Esophagus (tissue), 2 donors: ENCODE measurements at regions not wholly inside any gene's neighbourhood (a gene's known extent, or its start where the extent isn't known, plus 50 kb on each side); places are given as distances from the start of the nearest gene placed in this dataset.

ENCODE experiments used
- H3K27ac ChIP-seq, 2 donors: one replicate each; pipeline ENCODE4 v1.5.1; 2013; ENCODE audit warnings: low read depth in 2 of 2, mild to moderate bottlenecking in 2 of 2, inconsistent platforms in 1 of 2, low read length in 1 of 2, moderate library complexity in 1 of 2
- H3K27me3 ChIP-seq, 2 donors: one replicate each; pipeline ENCODE4 v1.6.1; 2013; ENCODE audit warnings: low read length in 2 of 2, control low read depth in 1 of 2, mild to moderate bottlenecking in 1 of 2; ENCODE audit not compliant: insufficient read depth in 2 of 2, control insufficient read depth in 1 of 2
- H3K36me3 ChIP-seq, 2 donors: one replicate each; pipeline ENCODE4 v1.6.1; 2013; ENCODE audit warnings: low read length in 1 of 2; ENCODE audit not compliant: control insufficient read depth in 2 of 2, insufficient read depth in 2 of 2
- H3K4me1 ChIP-seq, 2 donors: one replicate each; pipeline ENCODE4 v1.6.1; 2013; ENCODE audit warnings: low read length in 1 of 2; ENCODE audit not compliant: control insufficient read depth in 2 of 2, insufficient read depth in 2 of 2
- H3K4me3 ChIP-seq, 2 donors: one replicate each; pipeline ENCODE4 v1.5.1; 2013; ENCODE audit warnings: low read length in 2 of 2, mild to moderate bottlenecking in 2 of 2, low read depth in 1 of 2, moderate library complexity in 1 of 2
- H3K9me3 ChIP-seq, 2 donors: one replicate each; pipeline ENCODE4 v1.6.1; 2013; ENCODE audit warnings: mild to moderate bottlenecking in 2 of 2, low read depth in 1 of 2, low read length in 1 of 2, moderate library complexity in 1 of 2; ENCODE audit not compliant: control insufficient read depth in 2 of 2, insufficient read depth in 1 of 2
- WGBS, 2 donors: extraction: QIAGEN DNeasy Blood & Tissue Kit; methylation state at CpG; one replicate each; pipeline ENCODE4 v1.1.7; 2013; 5-methylcytosine and 5-hydroxymethylcytosine counted together
- donor health status: healthy with polysubstance abuse.
- donor health status: Bipolar disorder and iron deficiency.

DNA sequence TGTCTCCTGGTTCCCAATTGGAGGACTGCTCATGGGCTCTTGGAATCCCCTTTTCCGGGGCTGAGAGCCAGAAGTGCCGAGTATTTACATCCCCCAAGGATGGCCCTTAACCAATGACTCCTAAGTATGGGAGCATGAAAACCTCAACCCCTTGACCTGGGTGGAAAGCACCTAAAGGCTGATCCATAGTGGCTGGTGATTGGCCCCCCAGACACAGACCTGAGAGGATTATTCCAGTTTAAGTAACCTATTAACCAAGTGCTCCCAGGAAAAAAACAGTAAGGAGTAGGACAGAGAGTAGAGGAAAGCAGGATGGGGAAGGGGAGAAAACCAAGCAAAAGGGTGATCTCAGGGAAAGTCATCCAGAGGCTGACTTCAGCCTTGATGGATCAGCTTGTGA is 206.1 kb upstream of the RND3 start:
- Histone ChIP-seq H3K27ac (no peak overlapping the region), H3K4me1 (no peaks in the 10 kb centered on the region), H3K9me3 (no peaks in the 10 kb centered on the region), H3K4me3 (no peak overlapping the region), H3K36me3 (no peaks in the 10 kb centered on the region), H3K27me3 (no peaks in the 10 kb centered on the region)
- 78 to 88% methylated on average over 2 of the region's 2 CpGs for WGBS, 2 donors

DNA sequence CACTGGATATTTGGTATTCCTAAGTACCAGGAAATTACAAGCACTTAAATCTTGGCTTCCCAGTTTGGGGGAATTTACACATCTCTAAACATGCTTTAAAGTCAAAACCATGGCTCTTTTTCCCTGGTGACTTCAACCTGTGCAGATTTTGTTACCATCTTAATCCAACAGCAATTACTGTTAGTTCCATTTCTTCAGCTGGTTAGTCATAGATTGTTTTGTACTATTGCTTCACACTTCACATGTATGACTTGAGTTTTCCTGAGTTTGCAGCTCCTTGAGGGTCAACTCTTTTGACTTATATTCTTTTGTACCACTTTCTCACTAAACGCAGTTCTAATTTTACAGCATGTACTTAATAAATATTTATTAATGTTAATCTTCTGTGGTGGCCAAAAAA is 203.4 kb upstream of the RND3 start:
- no peak overlapping the region for H3K27ac ChIP-seq
- no peaks in the 10 kb centered on the region for H3K27me3 ChIP-seq
- no peak overlapping the region for H3K4me3 ChIP-seq
- 73 to 81% methylated on average over 1 of the region's 1 CpG for WGBS, 2 donors
- no peaks in the 10 kb centered on the region for H3K36me3 ChIP-seq
- H3K4me1 ChIP-seq = no peaks in the 10 kb centered on the region
- H3K9me3 ChIP-seq = no peaks in the 10 kb centered on the region

DNA sequence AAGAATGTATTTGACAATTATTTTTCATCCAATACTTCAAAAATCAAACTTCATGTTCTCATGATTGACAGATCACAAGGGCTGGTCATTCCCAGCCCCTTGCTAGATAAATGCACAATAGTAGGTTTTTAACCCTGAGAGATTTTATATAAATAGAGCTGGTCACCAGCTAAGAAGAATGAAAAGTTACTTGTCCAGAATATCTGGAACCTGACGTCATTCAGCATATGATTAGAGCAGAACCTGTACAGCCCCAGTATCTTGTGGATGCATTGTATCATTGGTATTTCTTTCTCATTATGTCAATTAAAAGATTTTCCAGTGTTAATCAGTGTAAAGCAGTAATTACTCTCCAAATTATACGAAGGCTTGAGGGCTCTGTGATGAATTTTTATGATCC is 202.8 kb upstream of the RND3 start:
- Histone ChIP-seq H3K27ac (no peak overlapping the region), H3K27me3 (no peaks in the 10 kb centered on the region), H3K36me3 (no peaks in the 10 kb centered on the region), H3K9me3 (no peaks in the 10 kb centered on the region), H3K4me1 (no peaks in the 10 kb centered on the region), H3K4me3 (no peak overlapping the region)
- 76 to 80% methylated on average over 2 of the region's 2 CpGs for WGBS, 2 donors

DNA sequence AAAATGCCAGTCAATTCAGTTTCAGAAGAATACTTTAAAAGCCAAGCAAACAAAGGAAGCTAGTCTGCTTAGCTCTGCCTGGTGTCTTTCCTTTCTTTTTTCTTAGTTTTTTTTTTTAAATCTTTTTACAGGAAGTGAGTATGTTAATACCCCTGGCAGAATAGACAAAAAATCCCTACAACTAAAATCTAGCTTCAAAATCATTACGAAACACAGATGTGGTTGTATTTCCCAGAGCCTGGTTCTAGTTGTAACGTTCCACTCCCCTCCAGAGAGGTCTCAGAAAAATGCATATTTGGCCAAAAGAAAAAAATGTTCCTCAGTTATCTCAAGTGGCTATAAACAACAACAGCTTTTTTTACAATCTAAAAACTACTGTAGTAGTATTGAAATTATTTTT is 202.1 kb upstream of the RND3 start:
- Histone ChIP-seq H3K4me3 (no peak overlapping the region), H3K27me3 (no peaks in the 10 kb centered on the region), H3K9me3 (no peaks in the 10 kb centered on the region), H3K27ac (no peak overlapping the region), H3K36me3 (no peaks in the 10 kb centered on the region), H3K4me1 (no peaks in the 10 kb centered on the region)
- WGBS, 2 donors = 57 to 78% methylated on average over 2 of the region's 2 CpGs

DNA sequence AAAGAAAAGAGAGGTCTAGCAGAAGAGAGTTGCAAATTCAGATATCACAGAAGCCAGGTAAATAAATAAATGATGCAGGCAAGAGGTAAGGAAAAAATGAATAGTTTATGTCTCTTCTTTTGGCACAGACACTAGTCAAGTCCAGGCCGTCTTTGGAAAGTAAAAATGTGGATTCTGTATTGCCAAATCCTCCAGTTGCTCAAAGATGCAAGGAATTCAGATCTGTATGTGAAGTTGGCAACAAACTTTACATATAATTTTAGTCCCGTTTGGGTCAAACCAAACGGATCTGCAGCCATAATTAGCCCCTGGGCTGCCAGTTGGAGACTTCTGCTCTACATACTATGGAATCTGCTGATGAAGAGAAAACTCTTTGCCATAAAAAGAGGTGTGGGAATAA is 200.5 kb upstream of the RND3 start:
- no peaks in the 10 kb centered on the region for H3K27me3 ChIP-seq
- no peaks in the 10 kb centered on the region for H3K36me3 ChIP-seq
- no peaks in the 10 kb centered on the region for H3K4me1 ChIP-seq
- H3K9me3 ChIP-seq = no peaks in the 10 kb centered on the region
- no peak overlapping the region for H3K27ac ChIP-seq
- no peak overlapping the region for H3K4me3 ChIP-seq
- 56 to 64% methylated on average over 3 of the region's 3 CpGs for WGBS, 2 donors

DNA sequence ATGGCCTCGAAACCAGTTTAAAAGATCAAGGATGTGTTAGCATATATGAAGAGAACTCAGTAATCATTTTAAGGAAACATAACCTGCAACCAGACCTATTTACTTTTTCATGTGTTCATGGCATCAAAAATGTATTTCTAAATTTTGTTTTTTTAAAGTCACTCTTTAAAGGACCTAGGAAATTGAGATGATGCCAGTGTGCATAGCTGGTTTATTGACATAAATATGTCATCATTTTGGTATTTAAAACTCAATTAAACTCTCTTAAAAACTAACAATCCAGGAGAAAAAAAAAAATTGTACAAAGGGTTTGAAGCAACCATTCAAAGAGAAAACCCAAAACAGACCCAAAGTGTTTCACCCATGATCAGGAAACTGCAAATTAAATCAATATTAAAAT is 198.9 kb upstream of the RND3 start:
- no peak overlapping the region for H3K27ac ChIP-seq
- H3K4me1 ChIP-seq = no peaks in the 10 kb centered on the region
- no peak overlapping the region for H3K4me3 ChIP-seq
- no peaks in the 10 kb centered on the region for H3K36me3 ChIP-seq
- WGBS, 2 donors = 89 to 93% methylated on average over 1 of the region's 1 CpG
- H3K27me3 ChIP-seq = no peaks in the 10 kb centered on the region
- no peaks in the 10 kb centered on the region for H3K9me3 ChIP-seq

DNA sequence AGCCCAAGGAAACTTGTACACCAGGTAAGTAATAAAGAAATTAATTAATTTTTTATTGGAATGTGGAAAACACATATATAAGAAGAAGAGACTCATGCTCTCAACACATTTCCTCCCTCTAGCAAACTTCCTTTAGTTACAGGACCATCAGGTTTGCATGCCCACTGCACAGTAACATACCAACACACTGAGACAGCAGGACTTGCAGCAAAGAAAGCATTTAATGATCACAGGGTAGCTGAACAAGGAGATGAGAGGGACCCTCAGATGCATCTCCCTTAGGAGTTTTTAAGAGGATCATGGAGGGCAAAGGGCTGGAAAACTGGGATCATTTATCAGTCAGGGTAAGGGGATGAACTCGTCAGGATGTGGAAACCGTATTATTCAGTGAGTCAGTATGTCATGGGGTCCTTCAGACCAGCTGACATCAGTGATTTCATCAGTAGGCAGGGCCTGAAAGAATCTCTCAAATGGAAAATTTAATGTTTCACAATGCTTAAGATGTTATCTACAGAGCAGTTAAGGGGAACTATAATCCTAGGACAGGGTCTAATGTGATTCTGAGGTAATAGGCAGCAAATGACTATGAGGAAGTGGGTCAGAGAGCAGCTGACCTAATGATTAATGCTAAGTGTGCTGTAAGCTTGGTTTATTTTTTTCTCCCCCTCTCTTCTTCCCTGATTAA is 193.8 kb upstream of the RND3 start:
- H3K4me3 ChIP-seq = no peak overlapping the region
- no peaks in the 10 kb centered on the region for H3K9me3 ChIP-seq
- 75 to 77% methylated on average over 2 of the region's 2 CpGs for WGBS, 2 donors
- no peaks in the 10 kb centered on the region for H3K27me3 ChIP-seq
- no peaks in the 10 kb centered on the region for H3K36me3 ChIP-seq
- H3K27ac ChIP-seq = no peak overlapping the region
- H3K4me1 ChIP-seq = no peaks in the 10 kb centered on the region

DNA sequence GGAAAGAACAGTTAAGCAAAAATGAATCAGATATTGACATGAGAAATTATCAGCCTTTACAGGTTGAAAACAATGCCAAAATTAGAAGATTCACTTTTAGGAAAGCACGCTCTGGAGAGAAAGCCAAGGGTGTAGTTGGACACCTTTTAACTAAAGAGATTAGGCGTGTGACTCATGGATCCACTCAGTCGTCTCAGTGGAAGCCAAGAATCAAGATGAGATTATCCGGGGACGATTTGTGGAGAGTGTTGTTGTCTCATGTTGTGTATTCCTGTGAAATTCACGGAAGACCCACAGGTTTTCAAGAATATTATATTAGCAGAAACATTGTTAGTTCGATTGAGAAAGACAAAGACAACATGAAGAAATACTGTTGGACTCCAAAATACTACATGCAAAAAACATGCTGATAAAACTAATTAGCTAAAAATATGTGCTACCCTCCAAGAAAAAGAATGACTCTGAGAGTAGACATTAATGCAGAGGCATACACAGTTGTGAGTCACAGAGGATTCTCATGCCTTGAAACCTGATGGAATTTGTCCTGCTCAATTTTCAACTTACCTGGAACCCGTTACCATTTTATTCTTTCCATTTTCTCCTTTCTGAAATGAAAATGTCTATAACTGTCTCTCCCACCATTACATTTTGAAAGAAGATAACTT is 192.1 kb upstream of the RND3 start:
- Histone ChIP-seq H3K27ac (no peak overlapping the region), H3K27me3 (no peaks in the 10 kb centered on the region), H3K4me1 (no peaks in the 10 kb centered on the region), H3K4me3 (no peak overlapping the region), H3K9me3 (no peaks in the 10 kb centered on the region), H3K36me3 (no peaks in the 10 kb centered on the region)
- 52 to 58% methylated on average over 8 of the region's 8 CpGs for WGBS, 2 donors

DNA sequence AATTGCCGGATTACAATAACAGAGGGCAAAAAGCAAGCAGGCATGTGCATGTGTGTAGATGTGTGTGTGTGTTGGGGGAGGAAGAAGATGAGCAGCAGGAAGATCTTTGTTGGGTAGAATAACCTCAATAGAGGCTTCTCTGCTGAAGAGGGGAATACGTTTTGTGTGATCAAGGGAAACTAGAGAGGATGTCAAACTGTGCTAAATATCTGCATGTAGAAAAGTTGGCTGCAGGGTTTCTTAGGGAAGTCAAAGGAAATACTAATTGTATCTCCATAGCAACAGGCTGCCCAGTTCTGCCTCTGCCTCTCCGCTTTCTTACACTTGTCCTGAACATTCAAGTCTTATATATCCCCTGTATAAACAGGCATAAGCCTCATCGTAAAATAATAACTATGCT is 190.1 kb upstream of the RND3 start:
- WGBS, 2 donors = 74 to 77% methylated on average over 4 of the region's 4 CpGs
- H3K27ac ChIP-seq = no peak overlapping the region
- H3K27me3 ChIP-seq = no peaks in the 10 kb centered on the region
- H3K4me3 ChIP-seq = no peak overlapping the region
- H3K4me1 ChIP-seq = no peaks in the 10 kb centered on the region
- no peaks in the 10 kb centered on the region for H3K36me3 ChIP-seq
- no peaks in the 10 kb centered on the region for H3K9me3 ChIP-seq

DNA sequence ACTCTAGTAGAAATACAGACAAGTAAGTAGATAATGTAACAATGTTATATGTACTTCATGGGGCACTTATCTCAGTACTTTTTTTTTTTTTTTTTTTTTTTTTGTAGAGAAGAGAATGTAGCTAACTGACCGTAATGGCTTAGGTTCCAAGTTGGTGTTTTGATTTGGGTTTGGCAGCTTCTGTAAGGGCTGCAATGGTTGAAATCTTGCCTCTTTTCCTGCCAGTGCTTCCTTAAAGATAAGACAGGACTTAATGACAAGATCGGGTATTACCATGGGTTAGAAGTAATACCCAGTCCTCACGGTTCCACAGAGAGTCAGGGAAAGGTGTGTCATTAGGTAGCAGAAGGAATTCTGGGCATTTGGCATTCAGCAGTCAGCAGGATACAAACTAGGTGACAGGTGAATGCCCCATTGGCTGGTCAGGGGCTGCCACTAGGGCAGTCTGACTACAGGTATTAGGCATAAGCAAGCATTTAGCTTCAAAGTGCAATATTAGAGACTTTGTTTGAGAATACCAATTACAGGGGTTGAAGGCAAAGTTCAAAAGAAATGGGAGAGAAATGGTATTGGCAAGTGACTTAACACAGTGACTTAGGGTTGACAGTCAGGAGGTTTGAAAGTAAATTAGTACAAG is 189.4 kb upstream of the RND3 start:
- Histone ChIP-seq H3K4me3 (no peak overlapping the region), H3K4me1 (no peaks in the 10 kb centered on the region), H3K27me3 (no peaks in the 10 kb centered on the region), H3K36me3 (no peaks in the 10 kb centered on the region), H3K9me3 (no peaks in the 10 kb centered on the region), H3K27ac (no peak overlapping the region)
- WGBS, 2 donors = 73 to 79% methylated on average over 3 of the region's 3 CpGs
